ENCODE measurements at regions not wholly inside any gene's neighbourhood (a gene's known extent, or its start where the extent isn't known, plus 50 kb on each side); places are given as distances from the start of the nearest gene placed in this dataset.

DNA sequence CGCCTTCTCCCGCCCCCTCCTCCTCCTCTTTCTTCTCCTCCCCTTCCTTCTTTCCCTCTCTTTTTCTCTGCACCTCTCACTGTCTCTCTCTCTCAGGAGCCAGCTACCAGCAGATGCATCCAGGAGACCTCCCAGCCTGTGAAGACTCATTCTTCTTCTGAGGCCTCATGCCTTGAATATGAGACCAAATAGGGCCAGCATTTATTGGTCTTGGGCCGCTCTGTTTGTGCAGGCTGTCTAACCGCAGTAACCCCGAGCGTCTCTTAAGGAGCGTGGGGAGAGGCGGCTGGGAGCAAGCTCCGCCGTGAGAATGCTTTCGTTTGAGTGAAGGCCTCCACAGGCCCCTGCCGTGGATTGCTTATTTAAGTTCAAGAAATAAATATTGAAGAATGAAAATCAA, 167.0 kb downstream of the NUFIP1 start:
- TF ChIP-seq, protein P1, sequence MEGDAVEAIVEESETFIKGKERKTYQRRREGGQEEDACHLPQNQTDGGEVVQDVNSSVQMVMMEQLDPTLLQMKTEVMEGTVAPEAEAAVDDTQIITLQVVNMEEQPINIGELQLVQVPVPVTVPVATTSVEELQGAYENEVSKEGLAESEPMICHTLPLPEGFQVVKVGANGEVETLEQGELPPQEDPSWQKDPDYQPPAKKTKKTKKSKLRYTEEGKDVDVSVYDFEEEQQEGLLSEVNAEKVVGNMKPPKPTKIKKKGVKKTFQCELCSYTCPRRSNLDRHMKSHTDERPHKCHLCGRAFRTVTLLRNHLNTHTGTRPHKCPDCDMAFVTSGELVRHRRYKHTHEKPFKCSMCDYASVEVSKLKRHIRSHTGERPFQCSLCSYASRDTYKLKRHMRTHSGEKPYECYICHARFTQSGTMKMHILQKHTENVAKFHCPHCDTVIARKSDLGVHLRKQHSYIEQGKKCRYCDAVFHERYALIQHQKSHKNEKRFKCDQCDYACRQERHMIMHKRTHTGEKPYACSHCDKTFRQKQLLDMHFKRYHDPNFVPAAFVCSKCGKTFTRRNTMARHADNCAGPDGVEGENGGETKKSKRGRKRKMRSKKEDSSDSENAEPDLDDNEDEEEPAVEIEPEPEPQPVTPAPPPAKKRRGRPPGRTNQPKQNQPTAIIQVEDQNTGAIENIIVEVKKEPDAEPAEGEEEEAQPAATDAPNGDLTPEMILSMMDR (optimal IDR thresholded peaks at IDR 0.05 in 1 of 3, IDR thresholded peaks at IDR 0.05 in 1 of 3, conservative IDR thresholded peaks at IDR 0.05 in 1 of 3; ENCODE audit: extremely low read depth in 1 of 3, insufficient read depth in 2 of 3, low read length in 3 of 3): no peak
- TF ChIP-seq EZH2 (IDR thresholded peaks at IDR 0.05; ENCODE audit: low read length): no peak

All from keratinocyte (primary cell).